ENCODE measurements at regions not wholly inside any gene's neighbourhood (a gene's known extent, or its start where the extent isn't known, plus 50 kb on each side); places are given as distances from the start of the nearest gene placed in this dataset.

- no peak for TF ChIP-seq CTCF (conservative IDR thresholded peaks at IDR 0.05; ENCODE audit: low read depth, low read length)
- no peak for TF ChIP-seq EZH2phosphoT487 (IDR thresholded peaks at IDR 0.05; ENCODE audit: borderline replicate concordance, low read length)
These were observed 453.7 kb downstream of the NAV3 start for GRCh38 chr12:78284417-78284816.
